ENCODE measurements at regions not wholly inside any gene's neighbourhood (a gene's known extent, or its start where the extent isn't known, plus 50 kb on each side); places are given as distances from the start of the nearest gene placed in this dataset.

- ChIA-PET CTCF (no interaction called here), RAD21 (ENCODE audit: unreplicated experiment) (no interaction called here), SMC1A (ENCODE audit: uncharacterized antibody, unreplicated experiment) (interaction anchor here (0.6 to 0.8 kb wide), 3 partner anchors 12 to 178 kb away, joined by 3 read pairs; no protein-coding TSS in a partner anchor), POLR2A (no interaction called here)
- no peak overlapping the region for H2AFZ ChIP-seq (ENCODE audit: control insufficient read depth, low read depth, low read length)
- TF ChIP-seq ZNF687 (IDR thresholded peaks at IDR 0.05) = no peak
- no peak for TF ChIP-seq USF1 (IDR thresholded peaks at IDR 0.05; ENCODE audit: borderline replicate concordance, extremely low read length, insufficient read depth, low read depth, low read length)
- TF ChIP-seq MLLT1 (IDR thresholded peaks at IDR 0.05) = no peak
- TF ChIP-seq EP300 (IDR thresholded peaks at IDR 0.05; ENCODE audit: borderline replicate concordance in 1 of 2, control insufficient read depth in 1 of 2, low read depth in 2 of 2, low read length in 2 of 2) = no peak
- no peak for TF ChIP-seq CTCF (IDR thresholded peaks at IDR 0.05 in 2 of 3, conservative IDR thresholded peaks at IDR 0.05 in 1 of 3; ENCODE audit: control insufficient read depth in 2 of 3, extremely low read depth in 1 of 3, insufficient read depth in 1 of 3, low read depth in 3 of 3, low read length in 3 of 3)
- no peak for TF ChIP-seq SMAD1 (IDR thresholded peaks at IDR 0.05; ENCODE audit: low read depth, partially characterized antibody)
- TF ChIP-seq ZNF24 (IDR thresholded peaks at IDR 0.05) = no peak
- no peak for TF ChIP-seq CHD4 (IDR thresholded peaks at IDR 0.05)
- intact Hi-C loops (cut with micrococcal nuclease; ENCODE audit: unreplicated experiment) = no loop called here
- no peaks in the 10 kb centered on the region for H4K20me1 ChIP-seq (ENCODE audit: control insufficient read depth, insufficient read depth)
- no peaks in the 10 kb centered on the region for H3K36me3 ChIP-seq (ENCODE audit: control insufficient read depth in 2 of 2, insufficient read depth in 2 of 2, low read length in 1 of 2)
- no peaks in the 10 kb centered on the region for H3K27me3 ChIP-seq (replicated peaks in 1 of 2; ENCODE audit: control insufficient read depth in 2 of 2, insufficient read depth in 2 of 2, low read length in 1 of 2)
- 14% methylated on average over 2 of the region's 2 CpGs for WGBS (ENCODE audit: insufficient coverage, insufficient replicate concordance, low lambda C conversion rate, missing lambda C conversion rate)
- H3K4me2 ChIP-seq (ENCODE audit: control insufficient read depth, insufficient read depth) = no peak overlapping the region
- no peaks in the 10 kb centered on the region for H3K4me1 ChIP-seq (ENCODE audit: control insufficient read depth, insufficient read depth, low read length)
- ATAC-seq (no peak), DNase-seq (ENCODE audit: low read depth, low spot score) (no peak), FAIRE-seq (no peak)
- H3K4me3 ChIP-seq = no peak overlapping the region
- no TSS peak for BruUV-seq (replicated peaks)
- H3K79me2 ChIP-seq (ENCODE audit: control insufficient read depth, insufficient read depth, low read length) = no peaks in the 10 kb centered on the region
- no peaks in the 10 kb centered on the region; the same call in 2 of the 3 replicates for H3K9me3 ChIP-seq (replicated peaks; ENCODE audit: control insufficient read depth, insufficient read depth, low read length)
- no peak overlapping the region for H3K9ac ChIP-seq (ENCODE audit: control insufficient read depth, insufficient read depth, low read length)
- in situ Hi-C loops (cut with MboI) = no loop called here
- H3K27ac ChIP-seq (ENCODE audit: control insufficient read depth, insufficient read depth) = no peak overlapping the region
Observed at GRCh38 chr18:39030124-39030655, 1464.6 kb upstream of the CELF4 start.

Data from GM12878 (cell line).